Activated CD8-positive, alpha-beta T cell treated with anti-CD3 and anti-CD28 coated beads, Interleukin-2, amount 10 ng/mL, durations not matched to agents 7 days and 5 days (primary cell): ENCODE measurements at regions not wholly inside any gene's neighbourhood (a gene's known extent, or its start where the extent isn't known, plus 50 kb on each side); places are given as distances from the start of the nearest gene placed in this dataset.

Experiments
- ATAC-seq: fragments of 150-1000 bp; cut with Tn5 transposase; one replicate; pipeline ENCODE4 v1.10.0; 2021; ENCODE audit warnings: moderate library complexity
- CTCF ChIA-PET: fragments of 350-600 bp; sonication (Branson Sonifier 250); formaldehyde crosslinking; loops from one replicate; lab custom pipeline; 2021; ENCODE audit warnings: antibody characterized with exemption; lab: Charles Lee
- POLR2A ChIA-PET: fragments of 350-600 bp; sonication (Branson Sonifier 250); formaldehyde crosslinking; loops from one replicate; lab custom pipeline; 2021; ENCODE audit warnings: antibody characterized with exemption; lab: Charles Lee
- DNase-seq: peaks from one replicate; pipeline ENCODE4 v3.0.0-alpha.2; 2020
- H3K27ac Mint-ChIP-seq: one replicate; pipeline ENCODE4 v1.8.0; 2021; ENCODE audit warnings: mild to moderate bottlenecking, mixed read lengths
- H3K27me3 Mint-ChIP-seq: one replicate; pipeline ENCODE4 v1.8.0; 2021; ENCODE audit warnings: low read depth, mixed read lengths
- H3K36me3 Mint-ChIP-seq: one replicate; pipeline ENCODE4 v1.8.0; 2021; ENCODE audit warnings: low read depth, mixed read lengths
- H3K4me1 Mint-ChIP-seq: one replicate; pipeline ENCODE4 v1.8.0; 2021; ENCODE audit warnings: low read depth, mixed read lengths
- H3K4me3 Mint-ChIP-seq: one replicate; pipeline ENCODE4 v1.8.0; 2021; ENCODE audit warnings: mild to moderate bottlenecking, mixed read lengths
- H3K9me3 Mint-ChIP-seq: one replicate; pipeline ENCODE4 v1.8.0; 2022; ENCODE audit warnings: mixed read lengths; ENCODE audit not compliant: insufficient read depth

- POLR2A ChIA-PET: interaction anchor here (0.6 kb wide), 1 partner anchor 687 kb away, joined by 3 read pairs; no protein-coding TSS in a partner anchor
- DNase-seq: no peak
- Mint-ChIP-seq H3K4me3 (no peak overlapping the region), H3K27ac (no peak overlapping the region), H3K9me3 (no peaks in the 10 kb centered on the region), H3K4me1 (no peaks in the 10 kb centered on the region), H3K27me3 (peaks cover 15% of the 10 kb centered on the region), H3K36me3 (no peaks in the 10 kb centered on the region)
- ATAC-seq: no peak
- CTCF ChIA-PET: no interaction called here
These were observed 617.1 kb downstream of the NR2F2 start for GRCh38 chr15:96947296-96948229.

DNA sequence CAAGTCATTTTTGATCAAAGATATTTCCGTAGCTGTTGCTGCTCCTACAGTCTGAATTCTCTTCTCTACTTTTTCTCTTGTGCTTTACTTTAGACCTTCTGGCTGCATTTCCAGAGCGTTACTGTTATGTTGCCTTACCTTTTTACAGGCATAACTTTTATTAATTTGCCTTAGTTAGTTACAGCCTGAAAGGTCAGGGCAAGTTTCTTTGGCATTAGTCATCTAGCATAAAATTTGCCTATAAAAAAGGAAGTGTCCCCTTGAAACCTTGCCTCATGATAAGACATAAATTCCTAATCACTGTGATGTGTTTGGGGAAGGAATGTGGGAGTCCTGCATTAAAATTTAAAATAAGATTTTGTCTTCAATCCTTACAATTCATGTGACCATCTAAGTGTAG lies 618.5 kb downstream of the NR2F2 start:
- no peak overlapping the region for H3K4me3 Mint-ChIP-seq
- H3K4me1 Mint-ChIP-seq: no peaks in the 10 kb centered on the region
- peaks cover 3% of the 10 kb centered on the region for H3K9me3 Mint-ChIP-seq
- CTCF ChIA-PET: no interaction called here
- no peaks in the 10 kb centered on the region for H3K36me3 Mint-ChIP-seq
- peaks cover 15% of the 10 kb centered on the region for H3K27me3 Mint-ChIP-seq
- no peak for ATAC-seq
- H3K27ac Mint-ChIP-seq: no peak overlapping the region
- no peak for DNase-seq
- POLR2A ChIA-PET: no interaction called here

GRCh38 chr15:96958721-96959120 lies 628.2 kb downstream of the NR2F2 start:
- no peak for ATAC-seq
- Mint-ChIP-seq H3K9me3 (peaks cover 13% of the 10 kb centered on the region), H3K4me3 (no peak overlapping the region), H3K4me1 (no peaks in the 10 kb centered on the region), H3K27me3 (no peaks in the 10 kb centered on the region), H3K27ac (no peak overlapping the region), H3K36me3 (no peaks in the 10 kb centered on the region)
- ChIA-PET POLR2A (no interaction called here), CTCF (no interaction called here)
- no peak for DNase-seq

GRCh38 chr15:96959501-96959900 lies 629.0 kb downstream of the NR2F2 start:
- DNase-seq: no peak
- POLR2A ChIA-PET: no interaction called here
- no peak overlapping the region for H3K27ac Mint-ChIP-seq
- H3K9me3 Mint-ChIP-seq: peaks cover 9% of the 10 kb centered on the region
- ATAC-seq: no peak
- no peaks in the 10 kb centered on the region for H3K36me3 Mint-ChIP-seq
- no peak overlapping the region for H3K4me3 Mint-ChIP-seq
- no peaks in the 10 kb centered on the region for H3K4me1 Mint-ChIP-seq
- CTCF ChIA-PET: no interaction called here
- no peaks in the 10 kb centered on the region for H3K27me3 Mint-ChIP-seq

DNA sequence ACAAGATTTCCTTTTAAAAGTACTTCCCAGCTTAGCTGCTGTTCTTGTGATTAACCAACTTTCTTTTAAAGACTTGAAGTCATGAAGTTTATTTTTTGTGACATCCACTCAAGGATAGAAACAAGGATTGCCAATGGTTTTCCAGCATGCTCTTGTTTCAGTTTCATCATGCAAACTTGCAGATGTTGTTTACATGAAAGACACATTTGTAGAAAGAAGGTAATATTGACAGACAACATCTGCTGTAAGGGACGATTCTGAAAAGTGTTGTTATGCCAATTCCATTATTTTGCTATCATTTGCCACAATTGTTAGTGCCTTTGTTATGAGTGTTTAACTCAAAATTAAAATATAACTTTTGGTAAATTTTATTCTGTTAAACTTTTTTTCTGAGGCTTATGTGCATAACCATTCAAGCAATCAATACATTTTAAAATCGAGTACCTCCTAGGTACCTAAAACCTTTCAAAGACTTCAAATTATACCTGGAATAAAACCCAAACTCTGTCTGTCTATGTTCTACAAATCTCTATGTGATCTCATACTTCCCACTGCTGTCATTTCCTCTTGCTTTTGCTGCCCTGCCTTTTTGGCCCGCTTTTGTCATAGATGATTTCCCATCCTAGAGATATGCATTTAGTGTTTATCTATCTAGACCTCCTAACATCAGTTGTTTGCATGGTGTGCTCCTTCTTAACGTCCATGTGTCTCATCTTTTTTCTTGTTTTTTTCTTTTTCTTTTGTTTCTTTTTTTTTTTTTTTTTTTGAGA lies 630.4 kb downstream of the NR2F2 start:
- ChIA-PET POLR2A (no interaction called here), CTCF (no interaction called here)
- Mint-ChIP-seq H3K9me3 (peaks cover 4% of the 10 kb centered on the region), H3K4me3 (no peak overlapping the region), H3K4me1 (no peaks in the 10 kb centered on the region), H3K27ac (no peak overlapping the region), H3K27me3 (no peaks in the 10 kb centered on the region), H3K36me3 (no peaks in the 10 kb centered on the region)
- ATAC-seq: no peak
- no peak for DNase-seq

DNA sequence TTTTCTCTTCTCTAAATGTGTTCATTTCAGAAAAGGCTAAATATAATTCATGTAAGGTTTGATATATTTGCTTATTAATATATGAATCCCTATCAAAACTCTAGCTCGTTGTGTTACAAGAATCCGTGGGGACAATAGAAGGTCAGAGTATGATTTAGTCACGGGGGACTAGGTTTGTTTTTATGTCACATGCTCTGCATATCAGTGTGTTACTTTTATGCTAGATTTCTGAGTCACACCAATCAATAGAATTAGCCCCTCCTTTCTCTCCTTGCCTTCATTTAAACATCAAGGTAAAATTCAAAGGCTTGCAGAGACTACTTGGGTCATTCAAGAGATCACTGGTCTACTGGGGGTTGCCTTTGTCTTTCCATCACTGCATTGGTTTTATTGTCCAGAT lies 636.1 kb downstream of the NR2F2 start:
- Mint-ChIP-seq H3K9me3 (peaks cover 8% of the 10 kb centered on the region), H3K27me3 (no peaks in the 10 kb centered on the region), H3K4me1 (no peaks in the 10 kb centered on the region), H3K4me3 (no peak overlapping the region), H3K27ac (no peak overlapping the region), H3K36me3 (no peaks in the 10 kb centered on the region)
- ChIA-PET CTCF (no interaction called here), POLR2A (no interaction called here)
- DNase-seq: no peak
- no peak for ATAC-seq

DNA sequence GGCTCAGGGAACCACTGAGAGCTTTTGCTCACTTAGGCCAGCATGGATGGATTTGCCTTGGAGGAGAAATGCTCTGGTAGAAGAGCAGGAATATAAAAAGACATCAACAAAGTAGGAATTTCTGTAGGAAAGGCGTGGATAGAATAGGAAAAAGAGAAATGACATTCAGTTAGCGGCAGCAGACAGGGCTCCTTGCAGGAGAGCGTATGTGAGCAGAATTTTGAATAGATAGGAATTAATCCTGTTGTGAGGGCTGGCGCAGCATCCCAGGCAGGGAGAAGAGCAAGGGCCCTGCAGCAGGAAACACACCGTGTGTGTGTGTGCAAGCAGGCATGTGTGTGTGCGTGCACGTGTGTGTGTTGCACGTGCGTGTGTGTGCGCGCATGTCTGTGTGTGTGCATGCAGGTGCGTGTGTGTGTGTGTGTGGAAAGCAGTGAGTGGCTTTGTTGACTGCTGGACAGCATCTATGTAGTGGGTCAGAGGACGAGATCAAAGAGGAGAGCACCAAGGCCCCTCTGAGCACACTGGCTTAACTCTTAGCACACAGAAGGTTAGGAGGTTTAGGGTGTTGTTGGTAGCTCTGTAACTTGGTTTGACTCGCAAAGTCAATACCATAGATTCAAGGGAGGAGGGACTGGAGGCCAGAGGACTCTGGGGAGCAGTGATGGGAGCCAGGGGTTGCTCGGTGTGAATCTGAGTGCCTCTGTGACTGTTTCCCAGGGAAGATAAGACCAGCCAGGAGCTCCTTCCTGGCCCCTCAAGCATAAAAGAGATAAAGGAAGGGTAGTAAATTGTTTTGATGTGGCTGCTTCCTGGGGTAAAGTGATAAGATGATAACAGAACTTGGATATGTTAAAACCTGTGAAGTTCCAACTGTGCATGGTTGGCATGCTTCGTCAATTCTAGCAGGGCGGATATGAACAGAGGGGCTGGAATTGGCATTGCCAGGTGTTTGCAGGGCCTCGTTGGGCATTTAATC lies 639.5 kb downstream of the NR2F2 start:
- Mint-ChIP-seq H3K27ac (no peak overlapping the region), H3K4me1 (no peaks in the 10 kb centered on the region), H3K4me3 (no peak overlapping the region), H3K9me3 (peaks cover 4% of the 10 kb centered on the region), H3K36me3 (no peaks in the 10 kb centered on the region), H3K27me3 (no peaks in the 10 kb centered on the region)
- POLR2A ChIA-PET: no interaction called here
- CTCF ChIA-PET: no interaction called here
- ATAC-seq: no peak
- DNase-seq: no peak

GRCh38 chr15:96972201-96972600 lies 641.7 kb downstream of the NR2F2 start:
- H3K27me3 Mint-ChIP-seq: no peaks in the 10 kb centered on the region

GRCh38 chr15:96974761-96975160 lies 644.3 kb downstream of the NR2F2 start:
- Mint-ChIP-seq H3K27me3 (no peaks in the 10 kb centered on the region), H3K4me1 (no peaks in the 10 kb centered on the region), H3K27ac (no peak overlapping the region), H3K9me3 (peaks cover 5% of the 10 kb centered on the region), H3K36me3 (no peaks in the 10 kb centered on the region), H3K4me3 (no peak overlapping the region)
- CTCF ChIA-PET: no interaction called here
- POLR2A ChIA-PET: no interaction called here
- ATAC-seq: no peak
- DNase-seq: no peak

More at GRCh38 chr15:96972201-96972600, 641.7 kb downstream of the NR2F2 start:
- CTCF ChIA-PET: no interaction called here
- ATAC-seq: no peak
- DNase-seq: no peak
- H3K27ac Mint-ChIP-seq: no peak overlapping the region
- H3K4me1 Mint-ChIP-seq: no peaks in the 10 kb centered on the region
- H3K36me3 Mint-ChIP-seq: no peaks in the 10 kb centered on the region
- POLR2A ChIA-PET: no interaction called here
- peaks cover 9% of the 10 kb centered on the region for H3K9me3 Mint-ChIP-seq
- H3K4me3 Mint-ChIP-seq: no peak overlapping the region

GRCh38 chr15:96977886-96978285 lies 647.4 kb downstream of the NR2F2 start:
- Mint-ChIP-seq H3K4me3 (no peak overlapping the region), H3K36me3 (no peaks in the 10 kb centered on the region), H3K4me1 (no peaks in the 10 kb centered on the region), H3K9me3 (peaks cover 4% of the 10 kb centered on the region), H3K27me3 (no peaks in the 10 kb centered on the region), H3K27ac (no peak overlapping the region)
- ChIA-PET POLR2A (no interaction called here), CTCF (no interaction called here)
- ATAC-seq (no peak), DNase-seq (no peak)

DNA sequence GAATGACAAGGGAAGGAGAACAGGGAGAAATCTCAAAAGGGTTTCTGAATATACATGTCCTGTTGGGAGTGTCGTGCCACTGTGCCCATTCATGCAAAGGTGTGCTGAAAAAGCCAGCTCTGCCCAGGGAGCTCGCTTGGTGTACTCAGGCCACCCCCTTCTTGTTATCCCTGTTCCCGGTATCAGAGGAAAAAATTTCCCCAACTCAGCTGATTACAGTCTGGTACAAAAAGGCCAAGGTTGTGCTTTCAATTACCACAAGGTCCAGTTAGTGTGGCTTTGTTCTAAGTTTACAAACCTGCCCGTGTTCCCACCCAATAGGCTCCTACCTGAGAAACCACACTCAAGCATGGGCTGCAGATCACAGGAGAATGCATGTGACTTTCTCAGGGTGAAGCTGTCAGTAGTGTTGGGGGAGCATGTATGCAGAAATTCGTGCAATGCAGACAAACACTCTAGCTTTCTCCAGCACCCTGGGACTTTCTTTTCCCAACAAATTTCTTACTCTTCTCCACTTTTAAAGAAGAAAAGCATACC lies 648.5 kb downstream of the NR2F2 start:
- Mint-ChIP-seq H3K4me1 (no peaks in the 10 kb centered on the region), H3K9me3 (peaks cover 4% of the 10 kb centered on the region), H3K36me3 (no peaks in the 10 kb centered on the region), H3K27ac (no peak overlapping the region), H3K4me3 (no peak overlapping the region), H3K27me3 (no peaks in the 10 kb centered on the region)
- no peak for DNase-seq
- ChIA-PET POLR2A (no interaction called here), CTCF (no interaction called here)
- ATAC-seq: no peak
